Mesendoderm (in vitro differentiated cells): ENCODE measurements at regions not wholly inside any gene's neighbourhood (a gene's known extent, or its start where the extent isn't known, plus 50 kb on each side); places are given as distances from the start of the nearest gene placed in this dataset.

Experiments used
- DNase-seq: peaks from one replicate; pipeline ENCODE4 v3.0.0; 2013
- H2AK5ac ChIP-seq: 2 replicates; pipeline ENCODE4 v1.6.1; 2013; ENCODE audit warnings: low read length, inconsistent platforms
- H2BK120ac ChIP-seq: 2 replicates; pipeline ENCODE4 v1.6.1; 2013; ENCODE audit warnings: low read depth, mild to moderate bottlenecking, low read length, moderate library complexity, mixed read lengths
- H2BK15ac ChIP-seq: replicated peaks from 2 replicates; pipeline ENCODE4 v1.6.1; 2013; ENCODE audit warnings: low read depth, mild to moderate bottlenecking, moderate library complexity
- H2BK5ac ChIP-seq: 2 replicates; pipeline ENCODE4 v1.6.1; 2013; ENCODE audit warnings: low read length, inconsistent platforms
- H3K18ac ChIP-seq: 2 replicates; pipeline ENCODE4 v1.6.1; 2013; ENCODE audit warnings: mild to moderate bottlenecking, low read length, mixed read lengths
- H3K23ac ChIP-seq: one replicate; pipeline ENCODE4 v1.6.1; 2013; ENCODE audit warnings: low read length
- H3K27ac ChIP-seq: 2 replicates; pipeline ENCODE4 v1.5.1; 2013; ENCODE audit warnings: low read depth, mild to moderate bottlenecking, inconsistent platforms, low read length, moderate library complexity
- H3K27me3 ChIP-seq: 2 replicates; pipeline ENCODE4 v1.6.1; 2013; ENCODE audit warnings: low read length, control low read depth, mild to moderate bottlenecking, inconsistent platforms; ENCODE audit not compliant: insufficient read depth, poor library complexity
- H3K36me3 ChIP-seq: 2 replicates; pipeline ENCODE4 v1.6.1; 2013; ENCODE audit warnings: low read length, inconsistent platforms; ENCODE audit not compliant: control insufficient read depth, insufficient read depth
- H3K4ac ChIP-seq: one replicate; pipeline ENCODE4 v1.6.1; 2013; ENCODE audit warnings: low read depth, mild to moderate bottlenecking, low read length, moderate library complexity
- H3K4me1 ChIP-seq: 2 replicates; pipeline ENCODE4 v1.6.1; 2013; ENCODE audit warnings: low read depth, low read length, inconsistent platforms; ENCODE audit not compliant: control insufficient read depth
- H3K4me2 ChIP-seq: 2 replicates; pipeline ENCODE4 v1.6.1; 2013; ENCODE audit warnings: low read length
- H3K4me3 ChIP-seq: 2 replicates; pipeline ENCODE4 v1.5.1; 2013; ENCODE audit warnings: mild to moderate bottlenecking, low read length
- H3K56ac ChIP-seq: one replicate; pipeline ENCODE4 v1.6.1; 2013; ENCODE audit warnings: low read length
- H3K79me1 ChIP-seq: 2 replicates; pipeline ENCODE4 v1.6.1; 2013; ENCODE audit warnings: low read length, inconsistent platforms
- H3K79me2 ChIP-seq: 2 replicates; pipeline ENCODE4 v1.6.1; 2013; ENCODE audit warnings: mild to moderate bottlenecking, low read length; ENCODE audit not compliant: control insufficient read depth, insufficient read depth
- H3K9ac ChIP-seq: 2 replicates; pipeline ENCODE4 v1.6.1; 2013; ENCODE audit warnings: low read length, inconsistent platforms
- H4K5ac ChIP-seq: one replicate; pipeline ENCODE4 v1.6.1; 2013; ENCODE audit warnings: low read length
- H4K8ac ChIP-seq: one replicate; pipeline ENCODE4 v1.6.1; 2013; ENCODE audit warnings: low read depth, mild to moderate bottlenecking, control low read depth, low read length, moderate library complexity
- WGBS: extraction: QIAGEN DNeasy Blood & Tissue Kit; methylation state at CpG from one replicate; pipeline ENCODE4 v1.1.7; 2013; ENCODE audit warnings: low lambda C conversion rate, missing lambda C conversion rate; ENCODE audit not compliant: insufficient coverage; ENCODE audit errors: extremely low coverage; 5-methylcytosine and 5-hydroxymethylcytosine counted together

- Histone ChIP-seq H3K4me3 (no peak overlapping the region), H3K79me1 (no peaks in the 10 kb centered on the region), H2BK120ac (no peak overlapping the region), H2AK5ac (no peak overlapping the region), H3K27ac (no peak overlapping the region), H2BK15ac (no peak overlapping the region), H3K79me2 (no peaks in the 10 kb centered on the region), H3K23ac (no peak overlapping the region), H4K8ac (no peak overlapping the region), H3K18ac (no peak overlapping the region), H4K5ac (no peak overlapping the region), H3K4me2 (no peak overlapping the region), H3K4me1 (no peaks in the 10 kb centered on the region), H3K4ac (no peak overlapping the region), H2BK5ac (no peak overlapping the region), H3K9ac (no peak overlapping the region), H3K36me3 (no peaks in the 10 kb centered on the region), H3K27me3 (no peaks in the 10 kb centered on the region), H3K56ac (no peak overlapping the region)
- DNase-seq: no peak
- no CpG with 5 or more reads among the region's 14 CpGs for WGBS
Measured at GRCh38 chr4:3709061-3709845, 56.9 kb upstream of the ADRA2C start.

DNA sequence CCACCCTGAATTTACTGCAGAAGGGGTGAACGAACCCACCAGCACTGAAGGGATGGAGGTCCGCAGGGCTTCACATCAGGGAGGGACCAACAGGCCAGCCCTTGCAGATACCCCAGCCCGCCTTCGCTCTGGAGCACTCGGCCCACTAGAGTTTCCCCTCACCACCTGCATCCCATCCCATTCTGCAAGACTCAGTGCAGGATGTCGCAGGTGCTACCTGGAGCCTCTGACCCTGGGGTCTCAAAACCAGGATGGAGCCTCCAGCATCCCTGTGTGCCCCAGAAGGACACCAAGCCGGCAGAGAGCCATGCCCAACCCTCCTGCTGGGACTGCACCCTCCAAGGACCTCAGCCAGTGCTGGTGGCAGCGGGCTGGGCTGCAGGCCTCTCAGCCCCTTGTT, 57.6 kb upstream of the ADRA2C start:
- no peak overlapping the region for H4K8ac ChIP-seq
- no peaks in the 10 kb centered on the region for H3K27me3 ChIP-seq
- no CpG with 5 or more reads among the region's 8 CpGs for WGBS
- H3K18ac ChIP-seq: no peak overlapping the region
- H3K23ac ChIP-seq: no peak overlapping the region
- no peak overlapping the region for H3K4ac ChIP-seq
- H4K5ac ChIP-seq: no peak overlapping the region
- no peak for DNase-seq
- no peaks in the 10 kb centered on the region for H3K4me1 ChIP-seq
- no peak overlapping the region for H3K9ac ChIP-seq
- H3K79me2 ChIP-seq: no peaks in the 10 kb centered on the region
- no peak overlapping the region for H2BK5ac ChIP-seq
- no peak overlapping the region for H3K27ac ChIP-seq
- H3K4me3 ChIP-seq: no peak overlapping the region
- H2BK120ac ChIP-seq: no peak overlapping the region
- H3K36me3 ChIP-seq: no peaks in the 10 kb centered on the region
- no peaks in the 10 kb centered on the region for H3K79me1 ChIP-seq
- H3K56ac ChIP-seq: no peak overlapping the region
- no peak overlapping the region for H3K4me2 ChIP-seq
- H2BK15ac ChIP-seq: no peak overlapping the region
- H2AK5ac ChIP-seq: no peak overlapping the region

- Histone ChIP-seq H2BK120ac (no peak overlapping the region), H3K27me3 (no peaks in the 10 kb centered on the region), H3K9ac (no peak overlapping the region), H2BK5ac (no peak overlapping the region), H3K23ac (no peak overlapping the region), H3K27ac (no peak overlapping the region), H3K18ac (no peak overlapping the region), H2AK5ac (no peak overlapping the region), H3K4ac (no peak overlapping the region), H4K8ac (no peak overlapping the region), H4K5ac (no peak overlapping the region), H3K4me3 (no peak overlapping the region), H3K56ac (no peak overlapping the region), H3K4me2 (no peak overlapping the region), H3K36me3 (no peaks in the 10 kb centered on the region), H2BK15ac (no peak overlapping the region), H3K79me1 (no peaks in the 10 kb centered on the region), H3K79me2 (no peaks in the 10 kb centered on the region), H3K4me1 (no peaks in the 10 kb centered on the region)
- whole genome bisulfite sequencing: no CpG with 5 or more reads among the region's 14 CpGs
- no peak for DNase-seq
Measured at GRCh38 chr4:3708103-3708510, 58.1 kb upstream of the ADRA2C start.

DNA sequence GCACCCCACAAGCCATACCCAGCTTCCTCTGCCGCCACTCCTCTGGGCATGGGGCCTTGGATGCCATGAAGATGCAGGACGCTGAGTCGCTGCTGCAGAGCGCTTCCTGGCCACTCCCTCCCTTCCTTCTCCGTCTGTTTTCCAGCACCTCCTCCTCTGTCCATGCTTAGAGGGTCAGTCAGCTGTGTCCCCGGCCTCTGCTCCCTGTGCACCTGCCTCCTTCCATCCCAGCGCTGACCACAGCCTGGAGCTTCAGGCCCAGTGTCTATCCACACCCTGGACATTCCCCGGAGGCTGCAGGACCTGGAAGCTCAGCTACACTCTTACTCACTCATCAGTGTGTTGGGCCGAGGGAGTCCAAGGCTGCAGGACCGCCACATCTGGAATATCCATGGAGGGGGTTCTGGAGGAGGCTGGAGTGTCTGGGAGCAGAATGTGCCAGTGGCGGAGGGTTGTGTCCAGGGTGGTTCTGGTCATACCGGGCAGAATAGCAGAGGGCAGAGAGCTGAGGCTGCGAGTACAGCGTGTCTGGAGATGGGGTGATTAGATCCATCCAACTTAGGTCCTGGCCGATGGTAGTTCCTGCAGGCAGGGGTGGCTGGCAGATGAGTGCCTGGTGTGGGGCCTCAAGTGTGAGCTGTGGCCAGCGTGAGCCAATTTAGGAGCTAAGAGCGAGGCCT, 58.6 kb upstream of the ADRA2C start:
- Histone ChIP-seq H2BK5ac (no peak overlapping the region), H3K4me3 (no peak overlapping the region), H3K27ac (no peak overlapping the region), H3K79me2 (no peaks in the 10 kb centered on the region), H3K23ac (no peak overlapping the region), H3K4me1 (no peaks in the 10 kb centered on the region), H3K4me2 (no peak overlapping the region), H3K27me3 (no peaks in the 10 kb centered on the region), H3K36me3 (no peaks in the 10 kb centered on the region), H2BK120ac (no peak overlapping the region), H3K56ac (no peak overlapping the region), H2BK15ac (no peak overlapping the region), H3K4ac (no peak overlapping the region), H4K8ac (no peak overlapping the region), H4K5ac (no peak overlapping the region), H3K9ac (no peak overlapping the region), H3K79me1 (no peaks in the 10 kb centered on the region), H3K18ac (no peak overlapping the region), H2AK5ac (no peak overlapping the region)
- no CpG with 5 or more reads among the region's 17 CpGs for WGBS
- no peak for DNase-seq

- no peak for DNase-seq
- Histone ChIP-seq H2BK5ac (no peak overlapping the region), H3K4ac (no peak overlapping the region), H3K4me2 (no peak overlapping the region), H4K8ac (no peak overlapping the region), H3K4me3 (no peak overlapping the region), H3K18ac (no peak overlapping the region), H3K27me3 (no peaks in the 10 kb centered on the region), H2AK5ac (no peak overlapping the region), H3K36me3 (no peaks in the 10 kb centered on the region), H3K56ac (no peak overlapping the region), H2BK15ac (no peak overlapping the region), H3K23ac (no peak overlapping the region), H3K79me2 (no peaks in the 10 kb centered on the region), H3K79me1 (no peaks in the 10 kb centered on the region), H3K9ac (no peak overlapping the region), H3K27ac (no peak overlapping the region), H4K5ac (no peak overlapping the region), H2BK120ac (no peak overlapping the region), H3K4me1 (no peaks in the 10 kb centered on the region)
- no CpG with 5 or more reads among the region's 15 CpGs for WGBS
Measured at GRCh38 chr4:3706565-3707422, 59.4 kb upstream of the ADRA2C start.
